HFFc6 (cell line): ENCODE measurements at regions not wholly inside any gene's neighbourhood (a gene's known extent, or its start where the extent isn't known, plus 50 kb on each side); places are given as distances from the start of the nearest gene placed in this dataset.
"Not testable (repeated sequence)": the region's sequence is repeated elsewhere in the genome, so short reads cannot be mapped to it uniquely, and the experiment has no call there.

Source experiments
- DNase-seq: peaks from one replicate; pipeline ENCODE4 v3.0.0-alpha.2; 2018
- H3K27ac Mint-ChIP-seq: 2 replicates; pipeline ENCODE4 v1.8.0; 2020; ENCODE audit warnings: mild to moderate bottlenecking, mixed read lengths
- H3K27me3 Mint-ChIP-seq: 2 replicates; pipeline ENCODE4 v1.8.0; 2021; ENCODE audit warnings: mild to moderate bottlenecking, moderate library complexity, mixed read lengths; ENCODE audit not compliant: insufficient read depth
- H3K36me3 Mint-ChIP-seq: 2 replicates; pipeline ENCODE4 v1.8.0; 2021; ENCODE audit warnings: low read depth, mixed read lengths
- H3K4me1 Mint-ChIP-seq: 2 replicates; pipeline ENCODE4 v1.8.0; 2020; ENCODE audit warnings: low read depth, mixed read lengths
- H3K4me3 Mint-ChIP-seq: 2 replicates; pipeline ENCODE4 v1.8.0; 2020; ENCODE audit warnings: mild to moderate bottlenecking, moderate library complexity, mixed read lengths
- H3K9me3 Mint-ChIP-seq: 2 replicates; pipeline ENCODE4 v1.8.0; 2020; ENCODE audit warnings: mild to moderate bottlenecking, mixed read lengths
- CTCF ChIP-seq: fragments of 200-600 bp; sonication (generic); IDR thresholded peaks from 2 replicates; pipeline ENCODE4 v1.5.0; 2021; ENCODE audit warnings: antibody characterized with exemption, mild to moderate bottlenecking

- TF ChIP-seq CTCF: no peak
- Mint-ChIP-seq H3K9me3 (peaks cover 41% of the 10 kb centered on the region), H3K36me3 (no peaks in the 10 kb centered on the region), H3K4me3 (no peak overlapping the region), H3K27ac (no peak overlapping the region), H3K27me3 (no peaks in the 10 kb centered on the region), H3K4me1 (no peaks in the 10 kb centered on the region)
- DNase-seq: no peak
These were observed 602.0 kb upstream of the C16orf82 start for GRCh38 chr16:26464576-26465266.

DNA sequence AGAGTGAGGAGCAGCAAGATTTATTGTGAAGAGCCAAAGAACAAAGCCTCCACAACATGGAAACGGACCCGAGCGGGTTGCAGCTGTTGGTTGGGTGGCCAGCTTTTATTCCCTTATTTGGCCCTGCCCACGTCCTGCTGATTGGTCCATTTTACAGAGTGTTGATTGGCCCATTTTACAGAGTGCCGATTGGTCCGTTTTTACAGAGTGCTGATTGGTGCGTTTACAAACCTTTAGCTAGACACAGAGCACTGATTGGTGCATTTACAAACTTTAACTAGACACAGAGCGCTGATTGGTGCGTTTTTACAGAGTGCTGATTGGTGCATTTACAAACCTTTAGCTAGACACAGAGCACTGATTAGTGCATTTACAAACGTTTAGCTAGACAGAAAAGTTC is 592.3 kb upstream of the C16orf82 start:
- H3K9me3 Mint-ChIP-seq: peaks cover 36% of the 10 kb centered on the region
- not testable (repeated sequence) for H3K27ac Mint-ChIP-seq, H3K36me3 Mint-ChIP-seq, H3K27me3 Mint-ChIP-seq, H3K4me1 Mint-ChIP-seq, DNase-seq, H3K4me3 Mint-ChIP-seq

DNA sequence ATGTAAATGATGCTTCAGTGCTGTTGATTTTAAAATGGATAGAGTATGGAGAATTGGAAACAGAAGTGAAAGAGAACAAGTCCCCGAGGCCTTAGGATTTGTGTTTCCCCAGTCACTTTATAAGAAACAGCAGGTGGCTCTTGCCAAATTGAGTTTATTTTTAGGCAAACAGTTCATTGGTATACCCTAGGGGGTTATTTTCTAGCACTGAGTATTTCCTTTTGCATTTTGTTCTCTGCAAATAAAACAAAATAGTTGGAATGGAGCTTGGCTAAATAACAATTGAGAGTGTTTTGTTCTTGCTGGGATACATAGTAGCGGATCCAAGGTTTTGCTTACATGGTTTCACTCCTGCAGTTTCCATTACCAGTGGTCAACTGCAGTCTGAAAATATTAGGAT is 591.1 kb upstream of the C16orf82 start:
- H3K4me3 Mint-ChIP-seq: no peak overlapping the region
- H3K27ac Mint-ChIP-seq: no peak overlapping the region
- H3K36me3 Mint-ChIP-seq: no peaks in the 10 kb centered on the region
- H3K27me3 Mint-ChIP-seq: no peaks in the 10 kb centered on the region; the same call in 1 of the 2 replicates
- H3K9me3 Mint-ChIP-seq: peaks cover 32% of the 10 kb centered on the region
- DNase-seq: no peak
- H3K4me1 Mint-ChIP-seq: no peaks in the 10 kb centered on the region
- TF ChIP-seq CTCF: no peak

GRCh38 chr16:26491101-26491670 is 575.5 kb upstream of the C16orf82 start:
- no peaks in the 10 kb centered on the region for H3K27me3 Mint-ChIP-seq
- no peak for TF ChIP-seq CTCF
- peaks cover 40% of the 10 kb centered on the region for H3K9me3 Mint-ChIP-seq
- no peak overlapping the region for H3K4me3 Mint-ChIP-seq
- no peaks in the 10 kb centered on the region for H3K36me3 Mint-ChIP-seq
- DNase-seq: no peak
- no peaks in the 10 kb centered on the region for H3K4me1 Mint-ChIP-seq
- no peak overlapping the region for H3K27ac Mint-ChIP-seq

DNA sequence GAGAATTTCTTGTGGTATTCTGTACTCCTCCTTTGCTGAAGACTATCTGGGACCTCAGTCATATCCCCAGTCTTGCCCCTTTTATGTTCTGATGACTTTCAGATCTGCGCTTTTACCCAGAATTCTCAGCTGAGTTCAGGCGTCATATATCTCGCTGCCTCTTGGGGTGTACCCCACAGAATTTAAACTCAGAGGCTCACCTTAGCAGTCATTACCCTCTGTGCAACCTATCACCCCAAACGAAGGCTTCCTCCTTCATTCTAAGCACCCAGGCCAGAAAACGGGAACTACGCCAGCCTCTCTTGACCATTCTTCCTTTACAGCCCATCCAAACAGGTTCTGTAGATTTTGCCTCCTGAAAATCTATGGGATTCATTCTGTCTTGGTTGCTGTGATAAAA is 574.8 kb upstream of the C16orf82 start:
- Mint-ChIP-seq H3K27me3 (no peaks in the 10 kb centered on the region), H3K36me3 (no peaks in the 10 kb centered on the region), H3K4me3 (no peak overlapping the region), H3K27ac (no peak overlapping the region), H3K9me3 (peaks cover 35% of the 10 kb centered on the region), H3K4me1 (no peaks in the 10 kb centered on the region)
- no peak for DNase-seq
- TF ChIP-seq CTCF: no peak

DNA sequence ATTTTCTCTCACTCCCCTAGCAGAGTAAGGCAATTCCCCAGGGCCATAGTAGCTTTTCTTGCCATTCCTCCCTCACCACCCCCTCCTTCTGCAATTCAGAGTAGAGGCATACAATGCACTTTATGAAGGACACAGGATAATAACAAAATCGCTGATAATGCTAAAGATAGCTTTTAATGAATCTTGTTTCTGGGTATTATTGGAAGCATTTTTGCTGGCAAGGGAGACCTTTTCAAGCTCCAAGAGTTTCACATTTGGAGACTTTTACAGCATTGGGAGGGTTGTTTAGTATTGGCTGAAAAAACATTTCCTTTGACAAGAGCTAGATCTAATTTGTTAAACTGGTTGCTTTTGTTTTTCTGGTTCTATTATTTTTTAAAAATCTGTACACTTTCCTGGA is 573.0 kb upstream of the C16orf82 start:
- Mint-ChIP-seq H3K4me3 (no peak overlapping the region), H3K4me1 (no peaks in the 10 kb centered on the region), H3K27me3 (no peaks in the 10 kb centered on the region), H3K9me3 (peaks cover 32% of the 10 kb centered on the region), H3K36me3 (no peaks in the 10 kb centered on the region), H3K27ac (no peak overlapping the region)
- TF ChIP-seq CTCF: no peak
- DNase-seq: no peak
